T follicular helper cell (primary cell): ENCODE measurements at regions not wholly inside any gene's neighbourhood (a gene's known extent, or its start where the extent isn't known, plus 50 kb on each side); places are given as distances from the start of the nearest gene placed in this dataset.
"Not testable (repeated sequence)": the region's sequence is repeated elsewhere in the genome, so short reads cannot be mapped to it uniquely, and the experiment has no call there.

ENCODE experiments used
- DNase-seq: peaks from one replicate; pipeline ENCODE4 v3.0.0-alpha.2; 2020; ENCODE audit warnings: low read depth

- not testable (repeated sequence) for DNase-seq
These were observed 54.9 kb upstream of the NBPF12 start for GRCh38 chr1:146883190-146883589.

GRCh38 chr1:146881096-146881495 is 57.0 kb upstream of the NBPF12 start:
- DNase-seq = not testable (repeated sequence)

GRCh38 chr1:146863799-146864319 is 74.3 kb upstream of the NBPF12 start:
- DNase-seq = not testable (repeated sequence)

GRCh38 chr1:146853147-146853546 is 85.0 kb upstream of the NBPF12 start:
- not testable (repeated sequence) for DNase-seq

DNA sequence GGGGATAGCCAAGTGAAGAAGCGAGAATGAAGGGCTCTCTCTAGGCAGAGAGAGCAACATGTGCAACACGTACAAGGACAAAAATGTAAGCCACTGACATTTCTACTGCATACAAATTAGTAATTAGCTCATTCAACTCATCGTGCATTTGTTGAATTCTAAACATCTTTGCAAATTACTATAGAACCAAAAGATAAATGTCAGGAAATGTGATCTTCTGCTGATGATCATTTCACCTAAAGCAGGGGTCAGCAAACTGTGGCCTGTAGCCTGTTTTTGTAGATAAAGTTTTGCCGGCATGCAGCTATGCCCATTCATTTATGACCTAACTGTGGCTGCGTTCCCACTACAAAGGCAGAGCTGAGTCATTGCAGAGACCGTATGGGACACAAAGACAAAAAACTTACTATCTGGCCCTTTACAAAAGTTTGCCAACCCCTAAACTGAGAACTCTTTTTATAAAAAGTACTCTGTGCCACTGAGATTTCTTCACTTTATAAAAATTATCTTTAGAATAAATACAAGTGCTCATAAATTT is 87.7 kb upstream of the NBPF12 start:
- not testable (repeated sequence) for DNase-seq

- DNase-seq = not testable (repeated sequence)
These were observed 99.4 kb upstream of the NBPF12 start for GRCh38 chr1:146838725-146839124.

- DNase-seq = not testable (repeated sequence)
These were observed 111.2 kb upstream of the NBPF12 start for GRCh38 chr1:146826957-146827356.

GRCh38 chr1:146794236-146794635 is 143.9 kb upstream of the NBPF12 start:
- not testable (repeated sequence) for DNase-seq

DNA sequence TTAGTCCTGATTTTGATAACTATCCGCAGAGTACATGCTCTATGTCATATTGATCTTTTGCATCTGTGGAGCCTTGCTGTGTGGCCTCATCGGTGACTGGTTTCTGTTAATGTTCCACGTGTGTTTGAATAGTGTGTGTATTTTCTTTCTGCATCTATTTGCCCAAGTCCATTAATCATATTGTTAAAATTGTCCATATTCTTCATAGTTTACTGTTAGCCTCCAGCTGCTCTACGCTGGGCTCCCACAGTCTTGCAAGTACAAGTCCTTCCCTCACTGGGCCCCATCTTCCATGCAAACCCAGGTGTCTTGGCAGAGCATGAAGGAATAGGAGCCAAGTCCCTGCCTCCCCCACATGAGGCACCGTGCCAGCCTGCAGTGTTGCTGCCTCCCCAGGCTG is 145.4 kb upstream of the NBPF12 start:
- not testable (repeated sequence) for DNase-seq

DNA sequence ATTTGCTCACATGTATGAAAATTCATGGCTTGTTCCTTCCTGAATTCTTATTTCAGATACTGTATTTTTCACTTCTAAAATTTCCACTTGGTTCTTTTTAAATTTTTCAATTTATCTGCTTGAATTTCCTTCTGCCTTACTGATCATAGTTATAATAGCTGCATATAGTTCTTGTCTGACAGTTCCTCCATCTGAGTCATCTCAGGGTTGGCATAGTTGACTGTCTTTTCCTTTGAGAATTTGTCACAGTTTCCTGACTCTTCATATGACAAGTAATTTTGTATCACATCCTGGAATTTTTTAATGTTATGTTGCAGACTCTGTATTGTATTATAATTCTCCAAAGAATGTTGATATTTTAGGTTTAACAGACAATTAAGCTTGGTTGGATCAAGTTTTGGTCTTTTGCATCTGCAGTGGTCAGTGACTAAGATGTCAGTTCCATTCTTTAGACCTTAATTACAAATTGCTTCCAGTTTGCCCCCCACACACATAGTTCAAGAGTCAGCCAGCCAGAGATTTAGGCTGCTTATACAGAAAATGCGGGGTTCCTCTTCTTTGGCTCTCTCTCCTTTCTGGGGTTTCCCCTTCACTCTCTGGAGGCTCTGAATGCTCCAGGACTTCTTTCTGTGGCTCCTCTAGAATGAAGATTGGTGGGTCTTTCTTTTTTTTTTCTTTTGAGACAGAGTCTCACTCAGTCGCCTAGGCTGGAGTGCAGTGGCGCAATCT is 153.7 kb upstream of the NBPF12 start:
- DNase-seq = not testable (repeated sequence)

DNA sequence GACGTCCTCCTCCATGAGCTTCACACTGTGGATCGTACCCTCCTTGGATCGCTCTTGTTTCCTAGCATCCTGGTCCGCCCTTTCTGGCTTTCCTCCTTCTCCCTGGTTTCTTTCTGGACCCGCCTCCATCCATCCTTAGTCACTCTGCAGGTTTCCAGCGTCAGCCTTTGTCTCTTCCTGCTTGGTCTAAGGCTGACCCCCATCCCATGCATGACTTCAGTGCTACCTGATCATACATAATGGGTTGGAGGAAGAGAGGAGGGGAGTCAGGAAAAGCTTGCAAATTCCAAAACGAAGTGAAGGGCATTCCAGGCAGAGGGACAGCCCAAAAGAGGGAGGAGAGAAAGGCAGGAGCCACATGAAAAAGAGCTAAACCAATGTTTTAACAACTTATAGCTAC is 156.9 kb upstream of the NBPF12 start:
- not testable (repeated sequence) for DNase-seq

GRCh38 chr1:146777826-146778602 is 160.1 kb upstream of the NBPF12 start:
- DNase-seq = not testable (repeated sequence)

DNA sequence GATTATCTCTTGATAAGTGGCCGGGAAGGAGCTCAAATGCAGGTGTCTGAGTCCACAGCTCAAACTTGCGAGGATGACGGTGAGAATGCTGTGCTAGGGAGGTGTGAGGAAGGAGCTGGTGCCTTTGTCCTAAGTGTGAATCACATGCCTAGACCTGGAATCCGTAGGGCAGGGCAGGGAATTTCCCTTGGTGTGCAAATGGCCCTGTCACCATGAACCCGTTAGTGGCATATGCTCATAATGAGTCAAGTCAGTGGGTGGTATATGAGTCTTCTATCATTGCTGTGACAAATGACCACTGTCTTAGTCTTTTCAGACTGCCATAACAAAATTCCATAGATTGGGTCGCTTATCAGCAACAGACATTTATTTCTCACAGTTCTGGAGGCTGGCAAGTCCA is 163.1 kb upstream of the NBPF12 start:
- not testable (repeated sequence) for DNase-seq

GRCh38 chr1:146774271-146774670 is 163.9 kb upstream of the NBPF12 start:
- not testable (repeated sequence) for DNase-seq

DNA sequence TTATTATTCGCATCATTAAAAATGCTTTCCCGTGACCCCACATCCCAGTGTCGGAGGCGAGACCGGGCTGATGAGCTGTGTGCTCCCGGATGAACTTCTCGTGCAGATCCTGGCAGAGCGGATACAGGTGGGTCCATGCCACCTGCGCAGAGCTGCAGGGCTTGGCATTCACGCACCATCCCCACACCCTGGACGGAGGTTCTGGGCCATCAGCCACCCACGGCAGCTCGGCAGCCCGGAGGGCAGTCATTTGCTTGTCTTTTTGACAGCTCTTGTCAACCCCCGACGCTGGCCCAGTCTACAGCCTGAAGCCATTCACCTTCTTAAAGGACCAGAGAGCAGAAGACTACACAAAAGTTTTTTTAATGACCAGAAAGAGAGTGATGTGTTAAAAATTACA is 166.7 kb upstream of the NBPF12 start:
- DNase-seq = not testable (repeated sequence)

DNA sequence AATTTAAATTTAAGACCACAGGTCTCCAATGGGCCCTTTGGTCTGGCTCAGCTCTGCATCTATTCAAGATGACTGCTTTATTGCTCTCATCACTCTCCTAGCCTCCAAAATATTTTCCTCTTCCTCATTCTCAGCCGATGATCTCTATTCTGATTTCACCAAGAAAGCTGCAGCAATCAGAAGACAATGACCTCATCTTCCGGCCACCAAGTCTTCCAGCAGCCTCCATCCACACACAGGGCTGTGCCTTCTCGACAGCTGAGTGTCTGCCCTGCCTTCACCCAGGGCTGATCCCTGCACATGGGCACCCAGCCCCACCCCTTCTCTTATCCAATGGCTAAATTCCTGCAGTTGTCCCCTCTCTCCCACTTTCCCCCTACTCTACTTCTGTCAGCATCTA is 167.1 kb upstream of the NBPF12 start:
- DNase-seq = not testable (repeated sequence)

GRCh38 chr1:146763234-146763633 is 174.9 kb upstream of the NBPF12 start:
- DNase-seq = not testable (repeated sequence)

DNA sequence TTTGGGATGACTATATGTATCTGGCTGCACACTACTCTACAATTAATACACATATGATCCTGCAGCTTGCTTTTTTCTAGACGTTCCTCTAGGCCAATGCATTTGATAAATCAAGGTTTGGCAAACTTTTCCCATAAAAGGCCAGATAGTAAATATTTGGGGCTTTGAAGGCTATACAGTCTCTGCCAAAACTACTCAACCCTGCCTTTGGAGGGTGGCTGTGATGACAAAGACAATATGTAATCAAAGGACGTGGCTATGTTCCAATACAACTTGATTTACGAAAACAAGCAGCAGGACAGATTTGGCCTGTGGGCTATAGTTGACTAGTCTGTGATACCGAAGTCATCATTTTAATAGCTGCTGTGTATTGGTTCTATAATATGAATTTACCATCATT is 181.3 kb upstream of the NBPF12 start:
- DNase-seq = not testable (repeated sequence)

DNA sequence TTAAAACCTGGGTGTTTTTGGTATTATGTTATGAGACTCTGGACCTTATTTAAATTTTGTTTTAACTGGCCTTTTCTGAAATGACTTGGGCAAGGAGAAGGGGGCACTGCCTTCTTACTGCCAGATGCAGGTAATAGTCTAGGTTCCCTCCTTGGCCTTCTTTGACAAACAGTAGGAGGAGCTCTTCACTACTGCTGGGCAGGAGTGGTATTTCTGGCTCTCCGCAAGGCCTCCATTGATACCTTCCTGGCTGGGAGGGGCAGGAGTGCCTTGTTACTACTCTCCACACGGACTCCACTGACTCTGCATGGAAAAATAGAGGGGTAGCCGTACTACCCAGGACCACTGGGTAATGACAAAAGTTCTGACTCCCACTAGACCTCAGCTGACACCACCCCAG is 189.4 kb upstream of the NBPF12 start:
- not testable (repeated sequence) for DNase-seq

- not testable (repeated sequence) for DNase-seq
These were observed 206.0 kb upstream of the NBPF12 start for GRCh38 chr1:146731981-146732680.

- not testable (repeated sequence) for DNase-seq
These were observed 208.3 kb upstream of the NBPF12 start for GRCh38 chr1:146729642-146730344.
